Endothelial cell of umbilical vein (primary cell): ENCODE measurements at regions not wholly inside any gene's neighbourhood (a gene's known extent, or its start where the extent isn't known, plus 50 kb on each side); places are given as distances from the start of the nearest gene placed in this dataset.

Experiments used
- BruUV-seq: library from RNA; stranded (reverse); fragments of 400-500 nt; replicated peaks from 2 replicates; lab custom pipeline; 2021; lab: Mats Ljungman, UMichigan
- CTCF ChIA-PET: fragments of 300-600, 350-600 bp; sonication (Branson Sonifier 250); formaldehyde crosslinking; loops from one replicate; lab custom pipeline; 2021; ENCODE audit warnings: antibody characterized with exemption, inconsistent platforms; lab: Charles Lee
- POLR2A ChIA-PET: fragments of 300-600, 350-600 bp; sonication (Branson Sonifier 250); formaldehyde crosslinking; loops from one replicate; lab custom pipeline; 2021; ENCODE audit warnings: antibody characterized with exemption, inconsistent platforms; lab: Charles Lee
- DNase-seq: peaks from one replicate; pipeline ENCODE4 v3.0.0-alpha.2; 2011; ENCODE audit warnings: low read depth, low spot score
- FAIRE-seq: peaks from 2 replicates; lab custom pipeline; 2011; peaks lifted over from hg19 to GRCh38; lab: Jason Lieb, UNC
- H2AFZ ChIP-seq: 2 replicates; pipeline ENCODE4 v1.6.0; 2012; ENCODE audit warnings: low read depth, low read length, control low read depth, inconsistent platforms
- H3K27ac ChIP-seq: 2 replicates; pipeline ENCODE4 v1.5.1; 2011; ENCODE audit warnings: low read depth, mild to moderate bottlenecking, control low read depth, low read length, moderate library complexity; ENCODE audit not compliant: insufficient read depth
- H3K27me3 ChIP-seq, 2 experiments: 2 replicates each; pipeline versions ENCODE4 v1.6.0 to v1.6.1; 2011; ENCODE audit warnings: low read length in 2 of 2, mixed read lengths in 1 of 2; ENCODE audit not compliant: control insufficient read depth in 2 of 2, insufficient read depth in 2 of 2
- H3K36me3 ChIP-seq, 2 experiments: 2 replicates in 1 of 2; 3 replicates in 1 of 2; pipeline ENCODE4 v1.5.1; 2011; ENCODE audit warnings: low read length in 2 of 2, mild to moderate bottlenecking in 1 of 2, moderate library complexity in 1 of 2; ENCODE audit not compliant: control insufficient read depth in 2 of 2, insufficient read depth in 2 of 2; ENCODE audit errors: extremely low read depth in 1 of 2
- H3K4me1 ChIP-seq: 3 replicates; pipeline ENCODE4 v1.5.1; 2011; ENCODE audit warnings: mild to moderate bottlenecking, low read length; ENCODE audit not compliant: control insufficient read depth, insufficient read depth; ENCODE audit errors: extremely low read depth
- H3K4me2 ChIP-seq: 2 replicates; pipeline ENCODE4 v1.6.1; 2011; ENCODE audit warnings: low read length, control low read depth, mixed read lengths; ENCODE audit not compliant: insufficient read depth
- H3K4me3 ChIP-seq, 3 experiments: fragments of 200-600 bp in 1 of 3; sonication (generic), shearing (Covaris generic) in 1 of 3; replicated peaks in 1 of 3; 2 replicates each; pipeline ENCODE4 v1.5.1; 2011 to 2016; ENCODE audit warnings: control low read depth in 3 of 3, low read length in 3 of 3, mild to moderate bottlenecking in 2 of 3, inconsistent platforms in 1 of 3, low read depth in 1 of 3, moderate library complexity in 1 of 3; ENCODE audit not compliant: insufficient read depth in 1 of 3
- H3K79me2 ChIP-seq: 2 replicates; pipeline ENCODE4 v1.6.0; 2012; ENCODE audit warnings: low read length, inconsistent platforms; ENCODE audit not compliant: control insufficient read depth, insufficient read depth
- H3K9ac ChIP-seq: replicated peaks from 2 replicates; pipeline ENCODE3; 2011; ENCODE audit warnings: low read length, control low read depth; ENCODE audit not compliant: insufficient read depth; ENCODE audit errors: extremely low read depth
- H3K9me1 ChIP-seq: replicated peaks from 3 replicates; pipeline ENCODE4 v1.6.0; 2011; ENCODE audit warnings: mild to moderate bottlenecking, low read length; ENCODE audit not compliant: control insufficient read depth, insufficient read depth; ENCODE audit errors: extremely low read depth
- H3K9me3 ChIP-seq: replicated peaks from 2 replicates; pipeline ENCODE4 v1.5.1; 2012; ENCODE audit warnings: low read length, inconsistent platforms; ENCODE audit not compliant: control insufficient read depth, insufficient read depth
- H4K20me1 ChIP-seq: replicated peaks from 2 replicates; pipeline ENCODE3; 2011; ENCODE audit warnings: mild to moderate bottlenecking, low read length; ENCODE audit not compliant: control insufficient read depth, insufficient read depth; ENCODE audit errors: extremely low read depth
- CTCF ChIP-seq, 2 donors: IDR thresholded peaks; 1 replicate in 1 of 2; 2 replicates in 1 of 2; pipeline ENCODE4 v1.5.1; 2011; ENCODE audit warnings: low read length in 2 of 2, mild to moderate bottlenecking in 2 of 2, moderate library complexity in 2 of 2, control low read depth in 1 of 2, inconsistent platforms in 1 of 2, low read depth in 1 of 2; ENCODE audit not compliant: insufficient read depth in 1 of 2; ENCODE audit errors: extremely low read depth in 1 of 2
- EZH2 ChIP-seq: IDR thresholded peaks from 2 replicates; pipeline ENCODE4 v1.6.1; 2012; ENCODE audit warnings: borderline replicate concordance, low read depth, mild to moderate bottlenecking, moderate library complexity, low read length, inconsistent platforms; ENCODE audit not compliant: severe bottlenecking
- FOS ChIP-seq: IDR thresholded peaks from 2 replicates; pipeline ENCODE4 v1.6.1; 2011; ENCODE audit warnings: mild to moderate bottlenecking, low read length, moderate library complexity, borderline replicate concordance; ENCODE audit not compliant: insufficient read depth
- GATA2 ChIP-seq: IDR thresholded peaks from 2 replicates; pipeline ENCODE4 v1.7.0; 2011; ENCODE audit warnings: low read depth, mild to moderate bottlenecking, moderate library complexity, mixed read lengths, low read length; ENCODE audit not compliant: insufficient read length, insufficient read depth
- JUN ChIP-seq: IDR thresholded peaks from 2 replicates; pipeline ENCODE4 v1.6.1; 2011; ENCODE audit warnings: borderline replicate concordance, low read depth; ENCODE audit not compliant: insufficient read length, insufficient read depth
- MAX ChIP-seq: IDR thresholded peaks from 2 replicates; pipeline ENCODE4 v1.6.1; 2011; ENCODE audit not compliant: insufficient read depth, insufficient read length
- MYC ChIP-seq: IDR thresholded peaks from one replicate; pipeline ENCODE4 v1.6.1; 2011; ENCODE audit warnings: mild to moderate bottlenecking, low read depth, low read length
- POLR2AphosphoS5 ChIP-seq: IDR thresholded peaks from 2 replicates; pipeline ENCODE4 v1.6.1; 2012; ENCODE audit warnings: low read depth, mild to moderate bottlenecking, control low read depth, low read length, moderate library complexity; ENCODE audit not compliant: insufficient read depth
- dilution Hi-C: fragments of 300-500 bp; cut with MboI; formaldehyde crosslinking; loops from one replicate; pipeline ENCODE4 v1.15.0; 2019; ENCODE audit warnings: low sequenced_read_pairs; ENCODE audit not compliant: extremely low pct_ligation_motif_present
- intact Hi-C: fragments of 100-400 bp; cut with micrococcal nuclease; formaldehyde crosslinking; loops from one replicate; pipeline ENCODE4 v1.10.0; 2022

GRCh38 chr12:105887131-105887530, 251.6 kb downstream of the NUAK1 start:
- Histone ChIP-seq H3K4me3 (no peak overlapping the region), H4K20me1 (no peaks in the 10 kb centered on the region), H3K9me1 (no peaks in the 10 kb centered on the region), H3K9me3 (no peaks in the 10 kb centered on the region), H3K79me2 (no peaks in the 10 kb centered on the region), H3K27ac (no peak overlapping the region), H3K27me3 (no peaks in the 10 kb centered on the region), H2AFZ (no peak overlapping the region), H3K36me3 (no peaks in the 10 kb centered on the region), H3K4me2 (no peak overlapping the region), H3K9ac (no peak overlapping the region), H3K4me1 (no peaks in the 10 kb centered on the region)
- ChIA-PET CTCF (no interaction called here), POLR2A (no interaction called here)
- intact Hi-C loops (no loop called here), dilution Hi-C loops (no loop called here)
- DNase-seq (no peak), FAIRE-seq (no peak)
- BruUV-seq, result no TSS peak
- TF ChIP-seq EZH2 (no peak), POLR2AphosphoS5 (no peak), MYC (no peak), JUN (no peak), MAX (no peak), GATA2 (no peak), CTCF (IDR thresholded peaks at IDR 0.05; ENCODE audit: extremely low read depth in 1 of 2, insufficient read depth in 1 of 2, low read depth in 1 of 2, low read length in 2 of 2) (no peak), FOS (no peak)
